A549 (cell line): ENCODE measurements at regions not wholly inside any gene's neighbourhood (a gene's known extent, or its start where the extent isn't known, plus 50 kb on each side); places are given as distances from the start of the nearest gene placed in this dataset.

Experiments used
- CEBPB ChIP-seq, 2 experiments: fragments of >200 bp in 1 of 2; sonication (Bioruptor Twin) in 1 of 2; formaldehyde crosslinking in 1 of 2; IDR thresholded peaks; 2 replicates each; pipeline ENCODE4 v1.6.1; 2012 to 2016
- HOXB5 ChIP-seq: fragments of 250-450 bp; sonication (Bioruptor Pico); IDR thresholded peaks from 2 replicates; pipeline ENCODE4 v1.5.0; 2020; ENCODE audit warnings: mild to moderate bottlenecking, moderate library complexity
- JUNB ChIP-seq: fragments of >200 bp; sonication (Bioruptor Twin); formaldehyde crosslinking; IDR thresholded peaks from 2 replicates; pipeline ENCODE4 v1.6.1; 2016
- MAFK ChIP-seq: fragments of 450-650 bp; IDR thresholded peaks from 2 replicates; pipeline ENCODE4 v1.6.1; 2014; ENCODE audit not compliant: partially characterized antibody
- POLR2A ChIP-seq: IDR thresholded peaks from 2 replicates; pipeline ENCODE4 v1.6.1; 2012; ENCODE audit warnings: mild to moderate bottlenecking, low read length
- RAD21 ChIP-seq, 2 experiments: fragments of >200 bp in 1 of 2; sonication (Bioruptor Twin) in 1 of 2; formaldehyde crosslinking in 1 of 2; IDR thresholded peaks in 1 of 2; conservative IDR thresholded peaks in 1 of 2; 2 replicates in 1 of 2; 3 replicates in 1 of 2; pipeline ENCODE4 v1.6.1; 2012 to 2018; ENCODE audit warnings: inconsistent platforms in 1 of 2
- RCOR1 ChIP-seq: fragments of 150-350 bp; IDR thresholded peaks from 2 replicates; pipeline ENCODE4 v1.6.1; 2014; ENCODE audit warnings: antibody characterized with exemption, low read length, low read depth
- SMC3 ChIP-seq: fragments of >200 bp; sonication (Bioruptor Twin); formaldehyde crosslinking; IDR thresholded peaks from 3 replicates; pipeline ENCODE4 v1.6.1; 2018; ENCODE audit warnings: inconsistent platforms
- TF ChIP-seq, protein P1 (sequence below): fragments of >200 bp; sonication (Bioruptor Twin); formaldehyde crosslinking; IDR thresholded peaks from 3 replicates; pipeline ENCODE4 v1.5.1; 2016
- TF ChIP-seq, protein P2 (sequence below): fragments of 450-650 bp; IDR thresholded peaks from 2 replicates; pipeline ENCODE4 v1.6.1; 2014; ENCODE audit warnings: antibody characterized with exemption

GRCh38 chr5:72693546-72694205, 122.8 kb upstream of the TNPO1 start:
- TF ChIP-seq SMC3 (no peak), JUNB (no peak), HOXB5 (CRISPR knock-in tag) (no peak), RCOR1 (no peak), POLR2A (no peak), CEBPB (IDR thresholded peaks at IDR 0.05) (no peak), MAFK (no peak), RAD21 (conservative IDR thresholded peaks at IDR 0.05 in 1 of 2, IDR thresholded peaks at IDR 0.05 in 1 of 2) (no peak)
- TF ChIP-seq, protein P1, sequence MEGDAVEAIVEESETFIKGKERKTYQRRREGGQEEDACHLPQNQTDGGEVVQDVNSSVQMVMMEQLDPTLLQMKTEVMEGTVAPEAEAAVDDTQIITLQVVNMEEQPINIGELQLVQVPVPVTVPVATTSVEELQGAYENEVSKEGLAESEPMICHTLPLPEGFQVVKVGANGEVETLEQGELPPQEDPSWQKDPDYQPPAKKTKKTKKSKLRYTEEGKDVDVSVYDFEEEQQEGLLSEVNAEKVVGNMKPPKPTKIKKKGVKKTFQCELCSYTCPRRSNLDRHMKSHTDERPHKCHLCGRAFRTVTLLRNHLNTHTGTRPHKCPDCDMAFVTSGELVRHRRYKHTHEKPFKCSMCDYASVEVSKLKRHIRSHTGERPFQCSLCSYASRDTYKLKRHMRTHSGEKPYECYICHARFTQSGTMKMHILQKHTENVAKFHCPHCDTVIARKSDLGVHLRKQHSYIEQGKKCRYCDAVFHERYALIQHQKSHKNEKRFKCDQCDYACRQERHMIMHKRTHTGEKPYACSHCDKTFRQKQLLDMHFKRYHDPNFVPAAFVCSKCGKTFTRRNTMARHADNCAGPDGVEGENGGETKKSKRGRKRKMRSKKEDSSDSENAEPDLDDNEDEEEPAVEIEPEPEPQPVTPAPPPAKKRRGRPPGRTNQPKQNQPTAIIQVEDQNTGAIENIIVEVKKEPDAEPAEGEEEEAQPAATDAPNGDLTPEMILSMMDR = no peak
- TF ChIP-seq, protein P2, sequence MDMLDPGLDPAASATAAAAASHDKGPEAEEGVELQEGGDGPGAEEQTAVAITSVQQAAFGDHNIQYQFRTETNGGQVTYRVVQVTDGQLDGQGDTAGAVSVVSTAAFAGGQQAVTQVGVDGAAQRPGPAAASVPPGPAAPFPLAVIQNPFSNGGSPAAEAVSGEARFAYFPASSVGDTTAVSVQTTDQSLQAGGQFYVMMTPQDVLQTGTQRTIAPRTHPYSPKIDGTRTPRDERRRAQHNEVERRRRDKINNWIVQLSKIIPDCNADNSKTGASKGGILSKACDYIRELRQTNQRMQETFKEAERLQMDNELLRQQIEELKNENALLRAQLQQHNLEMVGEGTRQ = no peak
